A549 (cell line): ENCODE measurements at regions not wholly inside any gene's neighbourhood (a gene's known extent, or its start where the extent isn't known, plus 50 kb on each side); places are given as distances from the start of the nearest gene placed in this dataset.

Experiments
- ATAC-seq, 2 experiments: fragments of 200-7000 bp in 1 of 2; fragments of >200 bp in 1 of 2; cut with Nextera tagmentation in 1 of 2; cut with Tn5 transposase in 1 of 2; 3 replicates each; pipeline versions ENCODE4 v1.8.0 to v1.9.1; 2018 to 2020; ENCODE audit warnings: mild to moderate bottlenecking in 1 of 2, moderate library complexity in 1 of 2
- CTCF ChIA-PET: fragments of 300-600 bp; sonication (Branson Sonifier 250); formaldehyde crosslinking; extraction: SDS; loops from one replicate; lab custom pipeline; 2021; ENCODE audit warnings: antibody characterized with exemption, inconsistent platforms; lab: Yijun Ruan, JAX
- POLR2A ChIA-PET: fragments of 350-600 bp; formaldehyde crosslinking; extraction: SDS; loops from one replicate; lab custom pipeline; 2021; ENCODE audit warnings: antibody characterized with exemption, inconsistent platforms; lab: Yijun Ruan, JAX
- DNase-seq, 2 experiments: peaks; one replicate each; pipeline versions ENCODE4 v3.0.0 to v3.0.0-alpha.2; 2011 to 2016; ENCODE audit warnings: low read depth in 1 of 2, low spot score in 1 of 2
- FAIRE-seq: peaks from 2 replicates; lab custom pipeline; 2011; peaks lifted over from hg19 to GRCh38; lab: Jason Lieb, UNC
- H3K27ac ChIP-seq, 2 experiments: fragments of >200 bp; sonication (Bioruptor Twin); formaldehyde crosslinking; 3 replicates each; pipeline ENCODE4 v1.5.1; 2016 to 2017
- H3K4me1 ChIP-seq: fragments of >200 bp; sonication (Bioruptor Twin); formaldehyde crosslinking; 3 replicates; pipeline ENCODE4 v1.6.1; 2016
- H3K4me2 ChIP-seq: fragments of >200 bp; sonication (Bioruptor Twin); formaldehyde crosslinking; 3 replicates; pipeline ENCODE4 v1.6.1; 2016
- H3K4me3 ChIP-seq: fragments of >200 bp; sonication (Bioruptor Twin); formaldehyde crosslinking; 3 replicates; pipeline ENCODE4 v1.5.1; 2016
- H3K9me3 ChIP-seq: fragments of >200 bp; sonication (Bioruptor Twin); formaldehyde crosslinking; 3 replicates; pipeline ENCODE4 v1.6.1; 2016
- BCL3 ChIP-seq: fragments of >200 bp; sonication (Bioruptor Twin); formaldehyde crosslinking; IDR thresholded peaks from 3 replicates; pipeline ENCODE4 v1.6.1; 2016
- CBX2 ChIP-seq: fragments of 200-600 bp; sonication (generic); IDR thresholded peaks from 2 replicates; pipeline ENCODE4 v1.6.1; 2016; ENCODE audit warnings: low read depth, mild to moderate bottlenecking, borderline replicate concordance
- CEBPB ChIP-seq, 2 experiments: fragments of >200 bp in 1 of 2; sonication (Bioruptor Twin) in 1 of 2; formaldehyde crosslinking in 1 of 2; IDR thresholded peaks; 2 replicates each; pipeline ENCODE4 v1.6.1; 2012 to 2016
- E2F6 ChIP-seq: IDR thresholded peaks from 2 replicates; pipeline ENCODE4 v1.6.1; 2012; ENCODE audit warnings: low read depth, borderline replicate concordance
- EHMT2 ChIP-seq: fragments of 200-600 bp; sonication (generic); IDR thresholded peaks from 2 replicates; pipeline ENCODE4 v1.6.1; 2016; ENCODE audit warnings: antibody characterized with exemption, low read depth, mild to moderate bottlenecking, moderate library complexity
- FOXS1 ChIP-seq: fragments of 250-450 bp; sonication (Bioruptor Pico); IDR thresholded peaks from 2 replicates; pipeline ENCODE4 v1.5.0; 2020; ENCODE audit warnings: mild to moderate bottlenecking, moderate library complexity
- HOXA7 ChIP-seq: fragments of 250-450 bp; sonication (Bioruptor Pico); IDR thresholded peaks from 2 replicates; pipeline ENCODE4 v1.5.0; 2020; ENCODE audit warnings: mild to moderate bottlenecking, moderate library complexity
- HOXB13 ChIP-seq: fragments of 250-450 bp; sonication (Bioruptor Pico); IDR thresholded peaks from 2 replicates; pipeline ENCODE4 v1.5.0; 2020; ENCODE audit warnings: low read depth, mild to moderate bottlenecking, moderate library complexity
- JUN ChIP-seq, 2 experiments: fragments of >200 bp; sonication (Bioruptor Twin); formaldehyde crosslinking; IDR thresholded peaks; 2 replicates in 1 of 2; 3 replicates in 1 of 2; pipeline ENCODE4 v1.6.1; 2016 to 2017
- KDM1A ChIP-seq: fragments of 200-600 bp; sonication (generic); IDR thresholded peaks from 2 replicates; pipeline ENCODE4 v1.6.1; 2016; ENCODE audit warnings: low read depth, mild to moderate bottlenecking
- KDM5A ChIP-seq: fragments of 200-600 bp; sonication (generic); IDR thresholded peaks from 2 replicates; pipeline ENCODE4 v1.6.1; 2016; ENCODE audit warnings: antibody characterized with exemption, mild to moderate bottlenecking
- MAFK ChIP-seq: fragments of 450-650 bp; IDR thresholded peaks from 2 replicates; pipeline ENCODE4 v1.6.1; 2014; ENCODE audit not compliant: partially characterized antibody
- MAZ ChIP-seq: fragments of 150-350 bp; IDR thresholded peaks from 2 replicates; pipeline ENCODE4 v1.6.1; 2014; ENCODE audit warnings: antibody characterized with exemption, low read depth, low read length, borderline replicate concordance
- NFE2L2 ChIP-seq: fragments of 150-350 bp; conservative IDR thresholded peaks from 2 replicates; pipeline ENCODE4 v1.6.1; 2014; ENCODE audit warnings: low read length
- NPAS2 ChIP-seq: fragments of 250-450 bp; sonication (Bioruptor Pico); IDR thresholded peaks from 2 replicates; pipeline ENCODE4 v1.8.0; 2022; ENCODE audit warnings: mild to moderate bottlenecking, moderate library complexity, borderline replicate concordance
- PHF8 ChIP-seq: fragments of 200-600 bp; sonication (generic); IDR thresholded peaks from 2 replicates; pipeline ENCODE4 v1.6.1; 2016; ENCODE audit warnings: low read depth, mild to moderate bottlenecking, antibody characterized with exemption, moderate library complexity, borderline replicate concordance
- RCOR1 ChIP-seq: fragments of 150-350 bp; IDR thresholded peaks from 2 replicates; pipeline ENCODE4 v1.6.1; 2014; ENCODE audit warnings: antibody characterized with exemption, low read length, low read depth
- REST ChIP-seq: fragments of 200-600 bp; sonication (generic); IDR thresholded peaks from 2 replicates; pipeline ENCODE4 v1.6.1; 2016; ENCODE audit warnings: antibody characterized with exemption, mild to moderate bottlenecking, moderate library complexity
- TFCP2L1 ChIP-seq: fragments of 250-450 bp; sonication (Bioruptor Pico); IDR thresholded peaks from 2 replicates; pipeline ENCODE4 v1.5.0; 2021; ENCODE audit warnings: mild to moderate bottlenecking
- WGBS: methylation state at CpG from one replicate; pipeline ENCODE4 v1.1.6; 2017; ENCODE audit errors: missing lambda C conversion rate; 5-methylcytosine and 5-hydroxymethylcytosine counted together
- TF ChIP-seq, protein P1 (sequence below): fragments of 450-650 bp; IDR thresholded peaks from 2 replicates; pipeline ENCODE4 v1.6.1; 2014; ENCODE audit warnings: antibody characterized with exemption
- TF ChIP-seq, protein P2 (sequence below): fragments of >200 bp; sonication (Bioruptor Twin); formaldehyde crosslinking; IDR thresholded peaks from 2 replicates; pipeline ENCODE4 v1.6.1; 2016

DNA sequence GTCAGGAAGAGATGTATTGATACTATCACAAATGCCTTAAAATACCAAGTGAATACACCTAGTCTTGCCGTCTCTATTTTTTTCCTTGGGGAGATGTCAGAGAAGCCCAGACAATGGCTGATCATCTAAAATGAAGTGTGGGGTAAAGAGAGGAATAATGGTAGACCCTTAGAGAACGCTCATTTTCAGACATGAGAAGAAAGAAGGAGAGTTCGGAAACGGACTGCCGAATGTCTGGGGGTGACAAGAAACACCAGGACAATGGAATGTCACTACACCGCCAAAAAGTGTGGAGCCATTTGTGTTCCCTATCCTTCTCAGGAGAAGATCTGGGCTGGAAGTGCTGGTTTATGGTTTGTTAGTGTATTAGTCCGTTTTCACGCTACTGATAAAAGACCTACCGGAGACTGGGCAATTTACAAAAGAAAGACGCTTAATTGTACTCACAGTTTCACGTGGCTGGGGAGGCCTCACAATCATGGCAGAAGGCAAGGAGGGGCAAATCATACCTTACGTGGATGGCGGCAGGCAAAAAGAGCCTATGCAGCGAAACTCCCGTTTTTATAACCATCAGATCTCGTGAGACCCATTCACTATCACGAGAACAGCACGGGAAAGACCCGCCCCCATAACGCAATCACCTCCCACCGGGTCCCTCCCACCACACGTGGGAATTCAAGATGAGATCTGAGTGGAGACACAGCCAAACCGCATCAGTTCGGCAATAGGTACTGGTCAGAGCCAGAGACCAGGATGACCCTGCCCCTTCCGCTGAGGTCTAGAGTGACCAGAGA, 743.7 kb downstream of the GALR1 start:
- no peak for TF ChIP-seq NFE2L2
- TF ChIP-seq HOXB13 (CRISPR knock-in tag), result no peak
- no peak for TF ChIP-seq REST
- no peak for TF ChIP-seq CBX2
- TF ChIP-seq, protein P1, sequence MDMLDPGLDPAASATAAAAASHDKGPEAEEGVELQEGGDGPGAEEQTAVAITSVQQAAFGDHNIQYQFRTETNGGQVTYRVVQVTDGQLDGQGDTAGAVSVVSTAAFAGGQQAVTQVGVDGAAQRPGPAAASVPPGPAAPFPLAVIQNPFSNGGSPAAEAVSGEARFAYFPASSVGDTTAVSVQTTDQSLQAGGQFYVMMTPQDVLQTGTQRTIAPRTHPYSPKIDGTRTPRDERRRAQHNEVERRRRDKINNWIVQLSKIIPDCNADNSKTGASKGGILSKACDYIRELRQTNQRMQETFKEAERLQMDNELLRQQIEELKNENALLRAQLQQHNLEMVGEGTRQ, result no peak
- no peak for TF ChIP-seq RCOR1
- TF ChIP-seq BCL3, result no peak
- H3K4me1 ChIP-seq, result no peaks in the 10 kb centered on the region
- no peak overlapping the region for H3K27ac ChIP-seq
- CTCF ChIA-PET, result no interaction called here
- 34% methylated on average over 25 of the region's 25 CpGs for WGBS
- H3K9me3 ChIP-seq, result no peaks in the 10 kb centered on the region
- DNase-seq, result no peak
- ATAC-seq, result no peak
- no peak overlapping the region for H3K4me3 ChIP-seq
- no peak for FAIRE-seq
- H3K4me2 ChIP-seq, result no peak overlapping the region
- POLR2A ChIA-PET, result no interaction called here

DNA sequence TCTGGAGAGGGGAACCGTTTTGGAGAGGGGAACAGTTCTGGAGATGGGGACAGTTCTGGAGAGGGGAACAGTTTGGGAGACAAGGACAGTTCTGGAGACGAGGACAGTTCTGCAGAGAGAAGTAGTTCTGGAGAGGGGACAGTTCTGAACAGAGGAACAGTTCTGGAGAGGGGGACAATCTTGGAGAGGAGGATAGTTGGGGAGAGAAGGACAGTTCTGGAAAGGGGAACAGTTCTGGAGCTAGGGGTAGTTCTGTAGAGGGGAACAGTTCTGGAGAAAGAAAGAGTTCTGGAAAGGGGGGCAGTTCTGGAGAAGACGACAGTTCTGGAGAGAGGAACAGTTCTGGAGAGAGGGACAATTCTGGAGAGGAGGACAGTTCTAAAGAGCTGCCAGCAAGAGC, 745.9 kb downstream of the GALR1 start:
- DNase-seq, result no peak
- TF ChIP-seq HOXA7 (CRISPR knock-in tag) (no peak), NFE2L2 (no peak), CBX2 (no peak), MAZ (no peak), KDM1A (no peak), TFCP2L1 (CRISPR knock-in tag) (no peak), MAFK (no peak), JUN (IDR thresholded peaks at IDR 0.05) (no peak)
- TF ChIP-seq, protein P2, sequence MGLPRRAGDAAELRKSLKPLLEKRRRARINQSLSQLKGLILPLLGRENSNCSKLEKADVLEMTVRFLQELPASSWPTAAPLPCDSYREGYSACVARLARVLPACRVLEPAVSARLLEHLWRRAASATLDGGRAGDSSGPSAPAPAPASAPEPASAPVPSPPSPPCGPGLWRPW, result no peak
- FAIRE-seq, result no peak
- CTCF ChIA-PET, result no interaction called here
- POLR2A ChIA-PET, result no interaction called here
- 0% methylated on average over 3 of the region's 3 CpGs for WGBS
- Histone ChIP-seq H3K4me1 (no peaks in the 10 kb centered on the region), H3K4me2 (no peak overlapping the region), H3K27ac (no peak overlapping the region), H3K4me3 (no peak overlapping the region), H3K9me3 (no peaks in the 10 kb centered on the region)
- no peak for ATAC-seq

DNA sequence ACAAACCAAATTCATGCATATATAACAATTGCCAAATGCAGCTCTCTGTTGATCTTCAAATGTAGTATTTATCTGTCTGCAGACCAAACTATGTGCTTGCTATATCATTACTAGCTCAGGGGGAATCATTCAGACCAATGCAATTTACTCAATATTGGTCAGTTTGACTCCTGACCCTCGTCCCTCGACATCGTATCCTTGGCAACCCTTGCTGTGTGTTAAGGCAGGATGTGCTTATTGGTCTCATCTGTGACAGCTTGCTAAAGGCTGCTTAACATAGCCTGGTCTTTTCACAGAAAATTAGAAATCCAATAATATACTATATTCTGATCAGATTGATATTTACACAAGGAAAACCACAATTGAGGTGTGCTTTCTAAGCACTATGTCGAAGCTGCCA, 747.1 kb downstream of the GALR1 start:
- WGBS, result 2% methylated on average over 4 of the region's 4 CpGs
- H3K9me3 ChIP-seq, result no peaks in the 10 kb centered on the region
- H3K27ac ChIP-seq, result no peak overlapping the region
- DNase-seq (no peak), FAIRE-seq (no peak), ATAC-seq (no peak)
- ChIA-PET POLR2A (no interaction called here), CTCF (no interaction called here)
- H3K4me3 ChIP-seq, result no peak overlapping the region
- H3K4me2 ChIP-seq, result no peak overlapping the region
- no peaks in the 10 kb centered on the region for H3K4me1 ChIP-seq
- TF ChIP-seq NFE2L2, result no peak
- no peak for TF ChIP-seq MAFK
- no peak for TF ChIP-seq NPAS2
- TF ChIP-seq EHMT2, result no peak
- TF ChIP-seq FOXS1 (CRISPR knock-in tag), result no peak
- TF ChIP-seq, protein P2, result no peak
- TF ChIP-seq PHF8, result no peak
- no peak for TF ChIP-seq REST
- TF ChIP-seq CEBPB (IDR thresholded peaks at IDR 0.05), result no peak
- no peak for TF ChIP-seq KDM5A
- no peak for TF ChIP-seq E2F6
